Fibroblast of the conjunctiva (primary cell): ENCODE measurements at regions not wholly inside any gene's neighbourhood (a gene's known extent, or its start where the extent isn't known, plus 50 kb on each side); places are given as distances from the start of the nearest gene placed in this dataset.
"Not testable (repeated sequence)": the region's sequence is repeated elsewhere in the genome, so short reads cannot be mapped to it uniquely, and the experiment has no call there.

Source experiments
- DNase-seq: peaks from one replicate; pipeline ENCODE4 v3.0.0-alpha.2; 2010; ENCODE audit warnings: low read depth

- DNase-seq, result no peak
Measured at GRCh38 chr3:137820366-137820765, 56.3 kb downstream of the SOX14 start.

DNA sequence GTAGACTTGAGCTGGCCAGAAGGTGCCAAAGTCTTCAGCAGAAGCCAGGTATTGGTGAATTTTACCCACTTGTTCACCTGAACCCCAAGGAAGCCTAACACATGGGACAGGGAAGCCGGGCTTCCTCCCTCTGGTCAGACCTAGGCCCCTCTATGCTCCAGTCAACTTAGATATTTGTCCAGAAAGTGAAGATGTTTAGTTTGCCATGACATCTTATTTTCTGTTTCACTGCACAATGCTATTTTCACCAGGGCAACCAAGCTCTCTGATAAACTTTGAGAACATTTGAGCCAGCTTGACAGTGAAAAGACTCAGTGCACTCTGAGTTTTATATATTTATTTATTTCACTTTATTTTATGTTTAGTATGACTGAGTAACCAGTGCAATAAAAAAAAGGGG is 71.0 kb downstream of the SOX14 start:
- no peak for DNase-seq

DNA sequence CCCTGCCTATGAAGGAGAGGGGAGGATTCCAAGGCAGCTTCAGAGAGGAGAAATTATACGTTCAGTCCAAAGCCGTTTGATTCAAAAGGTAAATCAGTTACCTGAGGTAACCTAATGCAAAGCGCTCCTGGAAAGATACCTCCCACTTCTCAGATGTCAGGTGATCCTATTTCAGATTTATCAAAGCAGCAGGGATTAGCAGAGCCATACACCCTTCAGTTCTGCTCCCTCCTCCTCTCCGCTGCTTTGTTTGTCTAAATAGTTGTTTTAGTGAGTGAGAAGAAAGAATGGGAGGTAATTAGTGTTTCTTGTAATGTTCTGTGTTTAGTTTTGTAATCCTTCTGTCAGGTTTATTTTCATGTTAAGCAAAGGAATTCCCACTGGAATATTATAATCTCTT is 81.1 kb downstream of the SOX14 start:
- no peak for DNase-seq

DNA sequence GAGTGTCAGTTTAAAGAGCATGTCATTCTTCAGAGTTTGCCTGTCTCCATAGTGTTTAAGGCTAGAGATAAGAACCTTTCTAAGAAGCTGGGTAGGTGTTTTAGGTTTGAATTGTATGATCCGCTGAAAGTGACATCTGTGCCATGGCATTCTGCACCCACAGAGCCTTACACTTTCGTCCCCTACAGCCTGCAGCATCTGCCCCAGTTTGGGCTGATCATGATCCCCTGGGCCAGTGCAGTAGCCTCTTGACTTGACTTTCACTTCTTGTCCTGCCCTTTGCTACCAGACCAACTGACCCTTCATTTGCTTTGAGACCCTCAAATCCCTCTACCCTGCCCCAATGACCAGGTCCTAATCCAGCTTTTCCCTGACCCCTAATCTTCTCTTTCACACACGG is 81.6 kb downstream of the SOX14 start:
- DNase-seq, result no peak

DNA sequence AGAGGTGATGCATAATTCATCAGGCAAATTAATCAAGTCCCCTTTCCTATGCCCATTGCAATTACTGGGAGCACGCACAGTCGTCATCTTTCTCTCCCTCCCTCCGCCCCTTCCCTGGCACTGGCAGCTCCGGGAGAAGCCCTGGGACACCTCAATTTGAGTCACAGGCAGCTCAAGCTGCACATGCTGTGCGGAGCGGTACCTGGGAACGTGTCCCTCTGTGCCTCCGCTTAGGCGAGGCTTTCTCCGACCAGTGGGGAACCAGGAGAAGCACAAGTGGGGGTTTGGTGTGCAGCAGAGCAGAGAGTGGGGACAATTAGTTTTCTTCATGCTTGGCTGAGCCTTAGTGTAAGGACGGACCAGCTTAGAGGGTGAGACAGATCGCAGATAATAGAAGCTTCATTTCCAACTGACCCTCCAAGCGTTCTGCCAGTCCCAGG is 88.3 kb downstream of the SOX14 start:
- no peak for DNase-seq

GRCh38 chr3:137854533-137855261 is 90.6 kb downstream of the SOX14 start:
- DNase-seq, result no peak

- DNase-seq, result no peak
Measured at GRCh38 chr3:137866001-137866400, 101.9 kb downstream of the SOX14 start.

- no peak for DNase-seq
Measured at GRCh38 chr3:137866933-137867332, 102.8 kb downstream of the SOX14 start.

GRCh38 chr3:137867611-137868010 is 103.5 kb downstream of the SOX14 start:
- no peak for DNase-seq

GRCh38 chr3:137869022-137869421 is 104.9 kb downstream of the SOX14 start:
- DNase-seq, result no peak

- not testable (repeated sequence) for DNase-seq
Measured at GRCh38 chr3:137872589-137872988, 108.5 kb downstream of the SOX14 start.

DNA sequence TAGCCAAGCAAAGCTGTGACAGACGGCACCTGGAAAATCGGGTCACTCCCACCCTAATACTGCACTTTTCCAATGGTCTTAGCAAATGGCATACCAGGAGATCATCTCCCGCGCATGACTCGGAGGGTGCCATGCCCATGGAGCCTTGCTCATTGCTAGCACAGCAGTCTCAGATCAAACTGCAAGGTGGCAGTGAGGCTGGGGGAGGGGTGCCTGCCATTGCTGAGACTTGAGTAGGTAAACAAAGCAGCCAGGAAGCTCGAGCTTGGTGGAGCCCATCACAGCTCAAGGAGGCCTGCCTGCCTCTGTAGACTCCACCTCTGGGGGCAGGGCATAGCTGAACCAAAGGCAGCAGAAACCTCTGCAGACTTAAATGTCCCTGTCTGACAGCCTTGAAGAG is 113.1 kb upstream of the CLDN18 start:
- DNase-seq, result not testable (repeated sequence)

DNA sequence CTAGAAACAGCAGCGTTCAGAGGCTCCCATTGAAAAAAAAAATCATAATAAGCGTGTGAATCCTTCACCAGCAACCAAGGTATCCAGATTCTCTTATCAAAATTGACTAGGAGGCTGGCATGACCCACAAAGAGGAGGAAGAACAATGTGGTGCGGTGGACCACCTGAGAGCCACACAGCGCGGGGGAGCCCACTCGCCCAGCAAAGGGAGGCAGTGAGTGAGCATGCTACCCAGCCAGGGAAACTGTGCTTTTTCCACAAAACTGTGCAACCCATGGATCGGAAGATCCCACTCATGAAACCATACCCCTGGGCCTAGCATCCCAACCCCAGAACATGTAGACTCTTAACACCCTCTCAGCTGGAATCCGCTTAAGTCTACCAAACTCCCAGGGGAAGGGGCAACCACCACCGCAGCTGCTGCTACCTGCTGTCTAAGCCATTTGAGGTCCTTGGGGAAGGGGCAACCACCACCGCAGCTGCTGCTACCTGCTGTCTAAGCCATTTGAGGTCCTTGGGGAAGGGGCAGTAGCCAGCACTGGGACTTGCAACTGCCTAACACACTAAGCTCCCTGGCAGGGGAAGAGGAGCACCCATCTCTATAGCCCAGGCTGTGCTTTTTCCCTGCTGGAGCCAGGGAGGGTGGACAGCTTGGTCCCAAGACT is 102.8 kb upstream of the CLDN18 start:
- no peak for DNase-seq

DNA sequence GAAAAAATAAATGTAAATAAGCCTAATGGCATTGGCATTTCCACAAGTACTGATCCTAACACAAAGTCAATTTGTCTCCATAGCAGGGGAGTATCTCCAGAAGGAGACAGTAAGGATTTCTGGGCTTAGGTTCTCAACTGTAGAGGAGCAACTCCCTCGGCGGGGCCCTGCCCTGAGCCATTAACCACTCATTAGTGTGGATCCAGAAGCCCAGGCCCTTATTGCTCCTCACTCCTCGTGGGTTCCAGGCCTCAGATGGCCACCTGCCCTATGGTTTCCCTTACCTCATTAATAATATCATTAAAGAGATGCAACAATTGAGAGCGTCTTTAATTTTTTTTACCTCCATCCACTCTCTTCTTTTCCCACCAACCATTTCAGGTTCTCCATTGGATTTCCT is 85.3 kb upstream of the CLDN18 start:
- no peak for DNase-seq

GRCh38 chr3:137925080-137925479 is 84.9 kb upstream of the CLDN18 start:
- DNase-seq, result no peak

- no peak for DNase-seq
Measured at GRCh38 chr3:137926991-137927390, 83.0 kb upstream of the CLDN18 start.

DNA sequence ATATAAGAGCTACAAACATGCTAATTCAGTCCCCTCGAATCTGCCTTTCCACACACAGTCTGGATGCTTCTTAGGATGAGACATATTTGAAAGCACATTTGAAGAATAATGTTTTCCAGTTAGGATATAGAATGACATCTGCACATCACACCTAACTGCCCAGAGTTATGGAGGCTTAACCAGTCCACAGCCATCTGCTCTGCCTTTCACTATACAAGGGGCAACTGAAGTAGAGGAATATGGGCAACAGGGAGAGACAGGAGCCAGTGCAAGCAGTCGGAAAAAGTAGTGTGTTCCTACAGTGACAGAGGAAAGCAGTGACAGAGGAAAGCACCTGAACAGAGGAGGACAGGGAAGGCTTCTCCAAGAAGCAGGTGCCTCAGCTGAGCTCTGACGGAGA is 79.0 kb upstream of the CLDN18 start:
- no peak for DNase-seq

DNA sequence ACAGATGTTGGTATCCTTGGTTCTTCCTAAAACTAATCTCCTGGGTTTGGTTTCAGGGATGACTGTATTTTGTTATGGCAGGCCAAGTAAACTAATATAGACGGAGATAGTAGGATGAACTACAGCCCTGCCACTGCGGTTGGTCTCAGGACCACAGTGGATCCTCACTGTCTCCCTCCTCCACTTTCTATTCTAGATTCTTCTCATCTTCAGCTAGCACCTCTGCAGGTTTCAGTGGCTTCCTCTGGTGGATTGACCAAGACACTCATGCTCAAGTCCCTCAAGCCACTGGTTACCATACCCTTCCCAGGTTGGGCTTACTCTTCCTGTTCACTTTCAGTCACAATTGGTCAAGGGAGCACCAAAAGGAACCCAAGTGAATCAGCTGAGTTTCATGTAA is 71.1 kb upstream of the CLDN18 start:
- no peak for DNase-seq

- DNase-seq, result no peak
Measured at GRCh38 chr3:137944593-137944992, 65.4 kb upstream of the CLDN18 start.

DNA sequence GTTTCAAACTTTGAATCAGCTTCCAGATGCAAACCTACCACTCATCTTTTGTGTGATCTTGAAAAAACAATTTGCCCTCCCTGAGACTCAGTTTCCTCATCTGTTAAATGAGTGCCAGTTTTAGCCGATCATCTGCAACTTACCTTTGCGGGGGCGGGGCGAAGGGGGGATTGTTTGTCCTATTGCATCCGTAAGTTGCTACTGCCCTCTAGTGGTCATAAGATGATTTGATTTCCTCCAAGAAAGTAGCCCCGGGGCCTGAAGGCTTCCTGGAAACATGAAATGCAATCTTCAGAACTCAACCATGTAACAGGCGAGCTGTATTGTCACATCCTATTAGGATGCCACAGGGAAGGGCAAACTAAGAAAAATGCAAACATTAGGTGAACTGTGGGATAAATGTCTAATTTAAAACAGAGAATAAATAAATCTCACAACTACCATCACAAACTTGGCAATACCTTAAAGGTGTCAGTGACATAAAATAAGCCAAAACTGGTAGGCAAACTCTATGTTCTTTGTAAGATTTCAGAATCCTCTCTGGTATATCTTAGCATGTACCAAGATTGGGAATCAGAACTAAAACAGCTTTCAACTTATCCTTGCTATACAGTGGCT is 63.5 kb upstream of the CLDN18 start:
- peak; percentile 59 for DNase-seq

DNA sequence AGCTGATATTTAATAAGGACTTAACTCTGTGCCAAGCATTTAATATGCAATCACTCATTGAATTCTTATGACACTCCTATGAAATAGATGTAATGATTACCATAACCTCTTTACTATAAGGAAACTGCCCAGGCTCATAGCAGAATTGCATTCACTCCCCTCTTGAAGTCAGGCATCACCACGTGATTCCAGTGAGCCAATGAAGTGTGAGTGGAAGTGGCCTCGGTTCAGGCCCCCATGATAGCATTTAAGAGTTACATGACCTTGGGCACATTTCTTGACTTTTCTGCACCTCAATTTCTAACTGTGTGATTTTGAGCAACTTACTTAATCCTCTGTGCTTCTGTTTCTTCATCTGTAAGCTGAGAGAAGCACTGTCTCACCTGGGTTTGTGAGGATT is 62.8 kb upstream of the CLDN18 start:
- no peak for DNase-seq

DNA sequence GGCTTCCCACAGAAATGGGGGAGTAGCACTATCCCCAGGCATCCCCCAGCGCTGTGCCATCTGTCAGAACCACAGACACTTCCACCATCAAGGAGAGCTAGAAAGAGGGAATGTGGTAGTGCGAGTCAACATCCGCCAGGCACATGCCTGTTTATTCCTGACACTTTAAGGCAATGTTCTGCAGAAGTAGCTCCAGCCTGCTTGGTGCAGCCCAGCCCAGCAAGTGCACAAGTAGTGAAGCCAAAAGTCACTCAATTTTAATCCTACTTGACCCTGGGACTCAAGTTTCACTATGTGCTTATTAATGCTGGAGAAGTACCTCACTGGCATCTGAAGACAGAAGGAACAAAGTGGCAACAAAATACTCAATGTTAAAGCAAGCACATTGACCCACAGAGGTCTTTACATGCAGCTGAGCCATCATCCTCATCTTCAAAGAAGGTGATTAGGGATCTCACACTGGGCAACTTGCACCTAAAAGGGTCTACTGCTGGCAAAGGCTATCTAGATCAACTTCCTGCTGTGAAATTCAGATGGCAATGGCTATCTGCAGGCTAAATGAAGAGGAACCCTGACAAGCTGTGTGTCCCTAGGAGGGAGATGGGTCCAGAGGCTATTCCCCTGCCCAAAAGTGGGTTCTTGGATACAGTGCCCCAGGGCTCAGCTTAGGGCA is 61.4 kb upstream of the CLDN18 start:
- no peak for DNase-seq

- DNase-seq, result no peak
Measured at GRCh38 chr3:137958636-137959035, 51.3 kb upstream of the CLDN18 start.
